HG02973 (cell line): ENCODE measurements at regions not wholly inside any gene's neighbourhood (a gene's known extent, or its start where the extent isn't known, plus 50 kb on each side); places are given as distances from the start of the nearest gene placed in this dataset.
"Not testable (repeated sequence)": the region's sequence is repeated elsewhere in the genome, so short reads cannot be mapped to it uniquely, and the experiment has no call there.

Experiments used
- ATAC-seq: cut with Tn5 transposase; IDR thresholded peaks from one replicate; pipeline ENCODE4 v1.9.1; 2021; ENCODE audit warnings: moderate library complexity; ENCODE audit not compliant: unreplicated experiment

- no peak for ATAC-seq
Observed at GRCh38 chr13:65445340-65445739, 1784.8 kb downstream of the PCDH9 start.

GRCh38 chr13:65435590-65435989 is 1794.5 kb downstream of the PCDH9 start:
- no peak for ATAC-seq

GRCh38 chr13:65417953-65418352 is 1812.2 kb downstream of the PCDH9 start:
- no peak for ATAC-seq

- no peak for ATAC-seq
Observed at GRCh38 chr13:65416784-65417183, 1813.4 kb downstream of the PCDH9 start.

- ATAC-seq, result no peak
Observed at GRCh38 chr13:65414187-65414586, 1815.9 kb downstream of the PCDH9 start.

GRCh38 chr13:65411521-65411920 is 1818.6 kb downstream of the PCDH9 start:
- ATAC-seq, result no peak

- no peak for ATAC-seq
Observed at GRCh38 chr13:65410791-65411190, 1819.3 kb downstream of the PCDH9 start.

GRCh38 chr13:65401315-65401714 is 1828.8 kb downstream of the PCDH9 start:
- no peak for ATAC-seq

GRCh38 chr13:65400702-65401101 is 1829.4 kb downstream of the PCDH9 start:
- ATAC-seq, result no peak

GRCh38 chr13:65387743-65388347 is 1842.3 kb downstream of the PCDH9 start:
- ATAC-seq, result no peak

- ATAC-seq, result no peak
Observed at GRCh38 chr13:65378943-65379519, 1851.1 kb downstream of the PCDH9 start.

- ATAC-seq, result no peak
Observed at GRCh38 chr13:65378484-65378883, 1851.7 kb downstream of the PCDH9 start.

GRCh38 chr13:65368832-65369231 is 1861.3 kb downstream of the PCDH9 start:
- no peak for ATAC-seq

GRCh38 chr13:65353951-65354350 is 1876.2 kb downstream of the PCDH9 start:
- ATAC-seq, result no peak

GRCh38 chr13:65353150-65353549 is 1877.0 kb downstream of the PCDH9 start:
- not testable (repeated sequence) for ATAC-seq

GRCh38 chr13:65347420-65348030 is 1882.6 kb downstream of the PCDH9 start:
- no peak for ATAC-seq

- no peak for ATAC-seq
Observed at GRCh38 chr13:65343898-65344663, 1886.1 kb downstream of the PCDH9 start.

GRCh38 chr13:65342541-65343337 is 1887.4 kb downstream of the PCDH9 start:
- no peak for ATAC-seq

GRCh38 chr13:65339241-65339640 is 1890.9 kb downstream of the PCDH9 start:
- ATAC-seq, result no peak

GRCh38 chr13:65336916-65337315 is 1893.2 kb downstream of the PCDH9 start:
- ATAC-seq, result no peak
